Astrocyte (in vitro differentiated cells and primary cell): ENCODE measurements at regions not wholly inside any gene's neighbourhood (a gene's known extent, or its start where the extent isn't known, plus 50 kb on each side); places are given as distances from the start of the nearest gene placed in this dataset.

Experiments
- CTCF ChIP-seq: IDR thresholded peaks from 2 replicates; pipeline ENCODE4 v1.5.1; 2011; ENCODE audit warnings: low read depth, mild to moderate bottlenecking, inconsistent platforms, low read length, moderate library complexity; ENCODE audit not compliant: insufficient read depth
- EZH2 ChIP-seq: IDR thresholded peaks from 2 replicates; pipeline ENCODE4 v1.6.1; 2012; ENCODE audit warnings: mild to moderate bottlenecking, low read length, inconsistent platforms; ENCODE audit not compliant: insufficient read depth

GRCh38 chr13:111919286-111919685, 147.7 kb upstream of the SOX1 start:
- TF ChIP-seq CTCF (no peak), EZH2 (no peak)
